A549 (cell line): ENCODE measurements at regions not wholly inside any gene's neighbourhood (a gene's known extent, or its start where the extent isn't known, plus 50 kb on each side); places are given as distances from the start of the nearest gene placed in this dataset.

ENCODE experiments used
- CTCF ChIP-seq: fragments of >200 bp; sonication (Bioruptor Twin); formaldehyde crosslinking; IDR thresholded peaks from 3 replicates; pipeline ENCODE4 v1.5.1; 2016
- MYC ChIP-seq: IDR thresholded peaks from 2 replicates; pipeline ENCODE4 v1.6.1; 2012; ENCODE audit warnings: mild to moderate bottlenecking, inconsistent platforms, low read length, improper control_type of control experiment, borderline replicate concordance

- TF ChIP-seq MYC (no peak), CTCF (no peak)
Measured at GRCh38 chrX:142884881-142885280, 140.8 kb upstream of the SPANXN4 start.
